Activated T-helper 2 cell treated with anti-CD3 and anti-CD28 coated beads, Interferon-gamma antibody, Interleukin-2, Interleukin-4, amounts not matched to agents 10 μg/mL and 5 μg/mL and 100 μg/mL, durations not matched to agents 14 hours and 24 hours and 36 hours (primary cell): ENCODE measurements at regions not wholly inside any gene's neighbourhood (a gene's known extent, or its start where the extent isn't known, plus 50 kb on each side); places are given as distances from the start of the nearest gene placed in this dataset.

Source experiments
- DNase-seq: peaks from one replicate; pipeline ENCODE4 v3.0.0; 2021; ENCODE audit warnings: low spot score
- H3K27ac Mint-ChIP-seq: one replicate; pipeline ENCODE4 v1.8.0; 2021; ENCODE audit warnings: mixed read lengths
- H3K27me3 Mint-ChIP-seq: one replicate; pipeline ENCODE4 v1.8.0; 2021; ENCODE audit warnings: low read depth, mixed read lengths
- H3K36me3 Mint-ChIP-seq: one replicate; pipeline ENCODE4 v1.8.0; 2021; ENCODE audit warnings: low read depth, mixed read lengths
- H3K4me1 Mint-ChIP-seq: one replicate; pipeline ENCODE4 v1.8.0; 2021; ENCODE audit warnings: low read depth, mixed read lengths
- H3K4me3 Mint-ChIP-seq: one replicate; pipeline ENCODE4 v1.8.0; 2021; ENCODE audit warnings: low read depth, mild to moderate bottlenecking, moderate library complexity, mixed read lengths
- H3K9me3 Mint-ChIP-seq: one replicate; pipeline ENCODE4 v1.8.0; 2021; ENCODE audit warnings: mixed read lengths
- intact Hi-C: fragments of 100-400 bp; cut with micrococcal nuclease; formaldehyde crosslinking; loops from one replicate; pipeline ENCODE4 v1.15.1; 2023

GRCh38 chr2:204030322-204030721 lies 93.8 kb downstream of the ICOS start:
- Mint-ChIP-seq H3K4me3 (no peak overlapping the region), H3K36me3 (no peaks in the 10 kb centered on the region), H3K4me1 (peaks cover 17% of the 10 kb centered on the region), H3K27me3 (peaks cover 3% of the 10 kb centered on the region), H3K27ac (no peak overlapping the region), H3K9me3 (no peaks in the 10 kb centered on the region)
- intact Hi-C loops, result no loop called here
- no peak for DNase-seq

- H3K4me1 Mint-ChIP-seq, result peaks cover 17% of the 10 kb centered on the region
- peaks cover 3% of the 10 kb centered on the region for H3K27me3 Mint-ChIP-seq
Observed at GRCh38 chr2:204031056-204031455, 94.5 kb downstream of the ICOS start.

GRCh38 chr2:204032301-204032700 lies 95.7 kb downstream of the ICOS start:
- Mint-ChIP-seq H3K36me3 (no peaks in the 10 kb centered on the region), H3K27ac (no peak overlapping the region), H3K27me3 (peaks cover 5% of the 10 kb centered on the region), H3K4me3 (no peak overlapping the region), H3K4me1 (peaks cover 6% of the 10 kb centered on the region), H3K9me3 (peaks cover 4% of the 10 kb centered on the region)
- no peak for DNase-seq
- intact Hi-C loops, result no loop called here

More at GRCh38 chr2:204031056-204031455, 94.5 kb downstream of the ICOS start:
- intact Hi-C loops, result no loop called here
- DNase-seq, result no peak
- H3K36me3 Mint-ChIP-seq, result no peaks in the 10 kb centered on the region
- no peak overlapping the region for H3K4me3 Mint-ChIP-seq
- no peak overlapping the region for H3K27ac Mint-ChIP-seq
- peaks cover 4% of the 10 kb centered on the region for H3K9me3 Mint-ChIP-seq

GRCh38 chr2:204033611-204034495 lies 97.3 kb downstream of the ICOS start:
- Mint-ChIP-seq H3K4me1 (peaks cover 2% of the 10 kb centered on the region), H3K27me3 (peaks cover 11% of the 10 kb centered on the region), H3K9me3 (peaks cover 4% of the 10 kb centered on the region), H3K27ac (no peak overlapping the region), H3K36me3 (no peaks in the 10 kb centered on the region), H3K4me3 (no peak overlapping the region)
- intact Hi-C loops, result no loop called here
- DNase-seq, result no peak

- H3K36me3 Mint-ChIP-seq, result no peaks in the 10 kb centered on the region
- intact Hi-C loops, result no loop called here
- no peak for DNase-seq
- no peak overlapping the region for H3K27ac Mint-ChIP-seq
- H3K4me3 Mint-ChIP-seq, result no peak overlapping the region
- peaks cover 20% of the 10 kb centered on the region for H3K27me3 Mint-ChIP-seq
- H3K4me1 Mint-ChIP-seq, result peaks cover 2% of the 10 kb centered on the region
- H3K9me3 Mint-ChIP-seq, result peaks cover 4% of the 10 kb centered on the region
Observed at GRCh38 chr2:204036706-204037105, 100.1 kb downstream of the ICOS start.

GRCh38 chr2:204037286-204037685 lies 100.7 kb downstream of the ICOS start:
- no peak for DNase-seq
- Mint-ChIP-seq H3K27ac (no peak overlapping the region), H3K9me3 (peaks cover 4% of the 10 kb centered on the region), H3K4me3 (no peak overlapping the region), H3K4me1 (peaks cover 2% of the 10 kb centered on the region), H3K36me3 (no peaks in the 10 kb centered on the region), H3K27me3 (peaks cover 20% of the 10 kb centered on the region)
- intact Hi-C loops, result no loop called here

- peaks cover 4% of the 10 kb centered on the region for H3K9me3 Mint-ChIP-seq
- no peak overlapping the region for H3K4me3 Mint-ChIP-seq
- H3K27ac Mint-ChIP-seq, result no peak overlapping the region
- DNase-seq, result no peak
- H3K36me3 Mint-ChIP-seq, result no peaks in the 10 kb centered on the region
- peaks cover 2% of the 10 kb centered on the region for H3K4me1 Mint-ChIP-seq
- peaks cover 19% of the 10 kb centered on the region for H3K27me3 Mint-ChIP-seq
- intact Hi-C loops, result no loop called here
Observed at GRCh38 chr2:204039298-204039838, 102.8 kb downstream of the ICOS start.

- intact Hi-C loops, result no loop called here
- DNase-seq, result no peak
- H3K27me3 Mint-ChIP-seq, result peaks cover 24% of the 10 kb centered on the region
- H3K27ac Mint-ChIP-seq, result no peak overlapping the region
- peaks cover 8% of the 10 kb centered on the region for H3K4me1 Mint-ChIP-seq
- no peaks in the 10 kb centered on the region for H3K36me3 Mint-ChIP-seq
- H3K4me3 Mint-ChIP-seq, result no peak overlapping the region
- peaks cover 4% of the 10 kb centered on the region for H3K9me3 Mint-ChIP-seq
Observed at GRCh38 chr2:204040016-204040415, 103.5 kb downstream of the ICOS start.

GRCh38 chr2:204042401-204042800 lies 105.8 kb downstream of the ICOS start:
- no peaks in the 10 kb centered on the region for H3K9me3 Mint-ChIP-seq
- DNase-seq, result no peak
- intact Hi-C loops, result no loop called here
- no peak overlapping the region for H3K4me3 Mint-ChIP-seq
- H3K27ac Mint-ChIP-seq, result no peak overlapping the region
- peaks cover 8% of the 10 kb centered on the region for H3K4me1 Mint-ChIP-seq
- peaks cover 31% of the 10 kb centered on the region for H3K27me3 Mint-ChIP-seq
- H3K36me3 Mint-ChIP-seq, result no peaks in the 10 kb centered on the region

- intact Hi-C loops, result no loop called here
- no peak overlapping the region for H3K4me3 Mint-ChIP-seq
- DNase-seq, result no peak
- no peaks in the 10 kb centered on the region for H3K36me3 Mint-ChIP-seq
- peaks cover 18% of the 10 kb centered on the region for H3K27me3 Mint-ChIP-seq
- H3K4me1 Mint-ChIP-seq, result peaks cover 26% of the 10 kb centered on the region
- no peak overlapping the region for H3K27ac Mint-ChIP-seq
- no peaks in the 10 kb centered on the region for H3K9me3 Mint-ChIP-seq
Observed at GRCh38 chr2:204046145-204046544, 109.6 kb downstream of the ICOS start.

- Mint-ChIP-seq H3K4me3 (no peak overlapping the region), H3K36me3 (no peaks in the 10 kb centered on the region)
- intact Hi-C loops, result loop anchor here (1.0 kb wide), 1 partner anchor 30 kb away; no protein-coding TSS in a partner anchor
Observed at GRCh38 chr2:204049635-204050034, 113.1 kb downstream of the ICOS start.

GRCh38 chr2:204050681-204051080 lies 114.1 kb downstream of the ICOS start:
- no peak for DNase-seq
- H3K4me1 Mint-ChIP-seq, result peaks cover 18% of the 10 kb centered on the region
- H3K36me3 Mint-ChIP-seq, result no peaks in the 10 kb centered on the region
- no peaks in the 10 kb centered on the region for H3K9me3 Mint-ChIP-seq
- H3K27ac Mint-ChIP-seq, result no peak overlapping the region
- H3K27me3 Mint-ChIP-seq, result peaks cover 31% of the 10 kb centered on the region
- intact Hi-C loops, result no loop called here
- H3K4me3 Mint-ChIP-seq, result no peak overlapping the region

More at GRCh38 chr2:204049635-204050034, 113.1 kb downstream of the ICOS start:
- Mint-ChIP-seq H3K27me3 (peaks cover 33% of the 10 kb centered on the region), H3K4me1 (peaks cover 24% of the 10 kb centered on the region), H3K9me3 (no peaks in the 10 kb centered on the region), H3K27ac (no peak overlapping the region)
- DNase-seq, result no peak

- H3K36me3 Mint-ChIP-seq, result no peaks in the 10 kb centered on the region
- peaks cover 28% of the 10 kb centered on the region for H3K27me3 Mint-ChIP-seq
- no peak for DNase-seq
- H3K9me3 Mint-ChIP-seq, result no peaks in the 10 kb centered on the region
- peaks cover 17% of the 10 kb centered on the region for H3K4me1 Mint-ChIP-seq
- intact Hi-C loops, result no loop called here
- H3K4me3 Mint-ChIP-seq, result no peak overlapping the region
- no peak overlapping the region for H3K27ac Mint-ChIP-seq
Observed at GRCh38 chr2:204051476-204051875, 114.9 kb downstream of the ICOS start.
